NCI-H748 treated with DMSO at 0.1 percent for 48 hours (cell line): ENCODE measurements at regions not wholly inside any gene's neighbourhood (a gene's known extent, or its start where the extent isn't known, plus 50 kb on each side); places are given as distances from the start of the nearest gene placed in this dataset.

Experiments
- DNase-seq: peaks from one replicate; lab custom pipeline; 2025; lab: John Stamatoyannopoulos, UW

GRCh38 chr7:47636433-47637175 lies 54.7 kb upstream of the TNS3 start:
- no peak for DNase-seq

GRCh38 chr7:47636081-47636432 lies 54.1 kb upstream of the TNS3 start:
- no peak for DNase-seq

- peak; percentile 55 for DNase-seq
Measured at GRCh38 chr7:47635091-47636080, 53.5 kb upstream of the TNS3 start.

- no peak for DNase-seq
Measured at GRCh38 chr7:47634273-47634672, 52.4 kb upstream of the TNS3 start.

GRCh38 chr7:47633134-47633533 lies 51.2 kb upstream of the TNS3 start:
- no peak for DNase-seq
